ENCODE measurements at regions not wholly inside any gene's neighbourhood (a gene's known extent, or its start where the extent isn't known, plus 50 kb on each side); places are given as distances from the start of the nearest gene placed in this dataset.

DNA sequence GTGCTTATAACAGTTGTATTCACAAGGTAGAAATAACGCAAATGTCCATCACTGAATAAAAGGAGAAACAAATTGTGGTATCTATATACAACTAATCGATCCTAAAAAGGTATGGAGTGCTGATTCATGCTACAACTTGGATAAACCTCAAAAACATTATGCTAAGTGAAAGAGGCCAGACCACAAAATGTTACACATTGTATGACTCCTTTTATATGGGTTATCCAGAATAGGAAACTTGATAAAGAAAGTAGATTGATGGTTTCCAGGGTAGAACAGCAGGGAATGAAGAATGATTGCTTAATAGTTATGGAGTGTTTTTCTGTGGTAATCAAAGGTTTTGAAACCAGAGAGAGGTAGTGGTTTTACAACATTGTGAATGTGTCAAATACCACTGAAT, 432.2 kb upstream of the TRIB2 start:
- no peak overlapping the region for H3K27ac ChIP-seq (ENCODE audit: insufficient read depth, low read depth, low read length)
- TF ChIP-seq, protein P1, sequence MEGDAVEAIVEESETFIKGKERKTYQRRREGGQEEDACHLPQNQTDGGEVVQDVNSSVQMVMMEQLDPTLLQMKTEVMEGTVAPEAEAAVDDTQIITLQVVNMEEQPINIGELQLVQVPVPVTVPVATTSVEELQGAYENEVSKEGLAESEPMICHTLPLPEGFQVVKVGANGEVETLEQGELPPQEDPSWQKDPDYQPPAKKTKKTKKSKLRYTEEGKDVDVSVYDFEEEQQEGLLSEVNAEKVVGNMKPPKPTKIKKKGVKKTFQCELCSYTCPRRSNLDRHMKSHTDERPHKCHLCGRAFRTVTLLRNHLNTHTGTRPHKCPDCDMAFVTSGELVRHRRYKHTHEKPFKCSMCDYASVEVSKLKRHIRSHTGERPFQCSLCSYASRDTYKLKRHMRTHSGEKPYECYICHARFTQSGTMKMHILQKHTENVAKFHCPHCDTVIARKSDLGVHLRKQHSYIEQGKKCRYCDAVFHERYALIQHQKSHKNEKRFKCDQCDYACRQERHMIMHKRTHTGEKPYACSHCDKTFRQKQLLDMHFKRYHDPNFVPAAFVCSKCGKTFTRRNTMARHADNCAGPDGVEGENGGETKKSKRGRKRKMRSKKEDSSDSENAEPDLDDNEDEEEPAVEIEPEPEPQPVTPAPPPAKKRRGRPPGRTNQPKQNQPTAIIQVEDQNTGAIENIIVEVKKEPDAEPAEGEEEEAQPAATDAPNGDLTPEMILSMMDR (IDR thresholded peaks at IDR 0.05; ENCODE audit: extremely low read depth in 1 of 2, insufficient read depth in 1 of 2, low read depth in 1 of 2, low read length in 2 of 2): no peak
- TF ChIP-seq EZH2 (IDR thresholded peaks at IDR 0.05; ENCODE audit: borderline replicate concordance, low read depth, low read length, severe bottlenecking) (no peak), MYC (IDR thresholded peaks at IDR 0.05; ENCODE audit: low read depth, low read length) (no peak), FOS (IDR thresholded peaks at IDR 0.05; ENCODE audit: borderline replicate concordance, insufficient read depth, low read length) (no peak), JUN (IDR thresholded peaks at IDR 0.05; ENCODE audit: borderline replicate concordance, insufficient read depth, insufficient read length, low read depth) (no peak), POLR2AphosphoS5 (IDR thresholded peaks at IDR 0.05; ENCODE audit: insufficient read depth, low read depth, low read length) (no peak), GATA2 (IDR thresholded peaks at IDR 0.05; ENCODE audit: insufficient read depth, insufficient read length, low read depth, low read length) (no peak), POLR2A (IDR thresholded peaks at IDR 0.05; ENCODE audit: low read depth, low read length) (no peak)
- TF ChIP-seq, protein P2, sequence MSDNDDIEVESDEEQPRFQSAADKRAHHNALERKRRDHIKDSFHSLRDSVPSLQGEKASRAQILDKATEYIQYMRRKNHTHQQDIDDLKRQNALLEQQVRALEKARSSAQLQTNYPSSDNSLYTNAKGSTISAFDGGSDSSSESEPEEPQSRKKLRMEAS (IDR thresholded peaks at IDR 0.05; ENCODE audit: insufficient read depth, insufficient read length): no peak
- ChIA-PET CTCF (no interaction called here), POLR2A (no interaction called here)
- H3K9me1 ChIP-seq (replicated peaks; ENCODE audit: control insufficient read depth, extremely low read depth, insufficient read depth, low read length): no peaks in the 10 kb centered on the region
- H3K4me3 ChIP-seq (replicated peaks in 1 of 3; ENCODE audit: insufficient read depth in 1 of 3, low read depth in 1 of 3, low read length in 3 of 3): no peak overlapping the region
- no peaks in the 10 kb centered on the region for H3K9me3 ChIP-seq (replicated peaks; ENCODE audit: control insufficient read depth, insufficient read depth, low read length)
- dilution Hi-C loops (cut with MboI; ENCODE audit: extremely low pct_ligation_motif_present, low sequenced_read_pairs): no loop called here
- H3K79me2 ChIP-seq (ENCODE audit: control insufficient read depth, insufficient read depth, low read length): no peaks in the 10 kb centered on the region
- no peaks in the 10 kb centered on the region for H4K20me1 ChIP-seq (replicated peaks; ENCODE audit: control insufficient read depth, extremely low read depth, insufficient read depth, low read length)
- peaks cover 15% of the 10 kb centered on the region for H3K4me1 ChIP-seq (ENCODE audit: control insufficient read depth, extremely low read depth, insufficient read depth, low read length)
- DNase-seq (ENCODE audit: low read depth, low spot score) (no peak), FAIRE-seq (no peak)
- H3K9ac ChIP-seq (replicated peaks; ENCODE audit: extremely low read depth, insufficient read depth, low read length): no peak overlapping the region
- H2AFZ ChIP-seq (ENCODE audit: low read depth, low read length): no peak overlapping the region
- H3K4me2 ChIP-seq (ENCODE audit: insufficient read depth, low read length): no peak overlapping the region
- intact Hi-C loops (cut with micrococcal nuclease): loop anchor here (10.0 kb wide), 2 partner anchors 420 to 720 kb away; no protein-coding TSS in a partner anchor
- BruUV-seq (replicated peaks): no TSS peak
- H3K36me3 ChIP-seq (ENCODE audit: control insufficient read depth in 2 of 2, extremely low read depth in 1 of 2, insufficient read depth in 2 of 2, low read length in 2 of 2): no peaks in the 10 kb centered on the region
- H3K27me3 ChIP-seq (ENCODE audit: control insufficient read depth in 2 of 2, insufficient read depth in 2 of 2, low read length in 2 of 2): peaks cover 0 to 3% of the 10 kb centered on the region in 2 experiments

All from endothelial cell of umbilical vein (primary cell).